ENCODE measurements at regions not wholly inside any gene's neighbourhood (a gene's known extent, or its start where the extent isn't known, plus 50 kb on each side); places are given as distances from the start of the nearest gene placed in this dataset.

DNA sequence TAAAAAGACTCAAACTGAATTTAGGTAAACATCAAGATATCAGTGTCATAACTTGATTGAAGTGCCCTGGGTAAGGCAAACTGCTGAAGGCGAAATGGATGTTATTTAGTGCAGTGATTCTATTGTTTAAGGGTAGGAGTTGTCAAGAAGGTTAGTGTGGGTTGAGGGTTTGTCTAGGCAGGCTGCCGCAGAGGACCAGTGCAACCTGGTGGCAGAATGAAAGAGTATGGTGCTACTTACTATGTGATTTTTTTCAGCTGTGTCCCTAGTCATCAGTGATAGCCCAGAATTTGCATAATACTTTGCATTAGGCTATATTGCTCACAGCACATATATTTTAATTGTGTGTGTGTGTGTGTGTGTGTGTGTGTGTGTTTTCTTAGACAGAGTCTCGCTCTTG is 1127.0 kb downstream of the GALC start:
- no peak for DNase-seq

GRCh38 chr14:86858591-86858990 is 1134.4 kb downstream of the GALC start:
- DNase-seq = no peak

DNA sequence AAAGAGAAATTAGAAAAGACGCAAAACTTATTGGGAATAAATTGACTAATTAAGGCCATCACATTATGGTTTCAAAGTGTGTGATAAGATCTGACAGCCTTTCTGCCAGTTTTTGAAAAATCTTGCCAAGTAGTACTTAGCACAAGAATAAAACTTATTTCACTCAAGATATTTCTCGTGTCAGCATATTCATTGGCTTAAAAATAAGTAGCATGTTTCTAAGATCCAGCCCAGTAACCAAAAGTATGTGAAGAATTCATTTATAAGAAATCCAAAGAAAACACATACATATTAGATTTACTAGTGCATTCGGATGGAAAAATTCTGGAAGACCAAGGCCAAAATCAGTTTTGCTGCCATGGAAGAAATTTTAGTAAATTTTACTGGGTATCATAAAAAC is 1135.0 kb downstream of the GALC start:
- DNase-seq = no peak

GRCh38 chr14:86852530-86852929 is 1140.5 kb downstream of the GALC start:
- DNase-seq = no peak

DNA sequence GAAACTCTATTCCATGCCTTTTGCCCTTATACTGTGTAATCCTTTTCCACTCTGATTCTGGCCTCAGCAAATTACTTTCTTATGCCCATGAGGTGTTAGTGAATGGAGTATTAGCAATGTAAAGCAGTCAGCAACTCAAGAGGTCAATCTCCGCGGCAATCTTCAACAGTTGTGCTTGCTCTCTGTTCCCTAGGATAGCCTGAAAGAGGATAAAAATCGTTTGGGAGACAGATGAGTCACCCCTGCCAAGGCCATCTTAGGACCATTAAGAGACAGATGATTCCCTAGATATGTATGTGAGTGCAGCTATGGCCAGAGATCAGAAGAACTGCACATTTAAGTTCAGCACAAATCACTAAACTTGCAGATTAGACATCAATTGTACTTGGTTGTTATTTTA is 1145.8 kb downstream of the GALC start:
- no peak for DNase-seq

DNA sequence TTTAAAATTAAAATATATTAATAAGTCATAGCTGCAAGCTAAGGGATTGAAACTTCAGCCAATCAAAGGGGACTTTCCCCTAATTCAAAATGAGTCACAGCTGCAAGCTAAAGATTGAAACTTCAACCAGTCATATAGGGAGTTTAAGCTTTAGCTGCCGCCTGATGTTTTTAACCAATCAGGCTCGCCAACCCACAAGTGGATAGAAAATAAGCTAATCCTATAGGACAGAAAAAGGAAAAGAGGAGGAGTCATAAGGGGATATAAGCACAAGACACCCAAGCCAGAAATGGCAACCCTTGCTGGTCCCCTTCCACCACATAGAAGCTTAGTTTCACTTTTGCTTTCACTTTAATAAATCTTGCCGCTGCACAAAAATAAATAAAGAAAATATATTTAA is 1154.6 kb downstream of the GALC start:
- DNase-seq = no peak

DNA sequence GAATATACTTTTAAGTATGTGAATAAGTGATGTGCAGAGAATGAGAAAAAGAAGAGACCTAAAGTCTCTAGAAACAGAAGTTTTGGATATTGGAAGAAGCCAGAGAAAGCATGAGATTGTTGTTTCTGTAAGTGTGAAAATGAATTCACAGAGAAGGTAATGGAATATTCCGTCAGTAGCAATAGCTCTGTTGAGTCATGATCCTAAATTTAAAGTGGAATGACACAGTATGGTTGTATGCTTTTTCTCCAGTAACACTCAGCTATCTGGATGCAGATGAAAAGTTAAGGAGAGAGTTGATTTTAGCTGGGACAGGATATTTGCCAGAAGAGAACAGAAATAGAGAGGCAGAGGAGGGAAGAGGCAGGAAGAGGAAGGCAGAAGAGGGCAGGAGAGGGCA is 1166.3 kb downstream of the GALC start:
- DNase-seq = no peak

GRCh38 chr14:86824167-86824566 is 1168.8 kb downstream of the GALC start:
- DNase-seq = no peak

- DNase-seq = no peak
Measured at GRCh38 chr14:86823581-86823980, 1169.4 kb downstream of the GALC start.

- no peak for DNase-seq
Measured at GRCh38 chr14:86815341-86815740, 1177.6 kb downstream of the GALC start.

GRCh38 chr14:86802726-86803125 is 1190.3 kb downstream of the GALC start:
- no peak for DNase-seq

GRCh38 chr14:86799244-86799647 is 1193.7 kb downstream of the GALC start:
- no peak for DNase-seq

GRCh38 chr14:86798330-86798729 is 1194.7 kb downstream of the GALC start:
- no peak for DNase-seq

DNA sequence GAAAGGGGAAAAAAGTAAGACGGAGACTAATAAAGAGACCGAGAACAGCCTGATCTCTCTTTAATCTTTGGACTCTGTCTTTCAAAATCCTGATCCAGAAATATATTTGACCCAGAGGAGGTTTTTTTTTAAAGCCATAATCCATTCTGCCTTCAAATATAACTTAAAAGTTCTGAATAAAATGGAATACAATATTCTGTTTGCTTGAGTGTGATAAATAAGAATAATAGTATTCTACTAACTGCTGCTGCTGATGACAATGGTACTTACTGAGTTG is 1196.0 kb downstream of the GALC start:
- no peak for DNase-seq

DNA sequence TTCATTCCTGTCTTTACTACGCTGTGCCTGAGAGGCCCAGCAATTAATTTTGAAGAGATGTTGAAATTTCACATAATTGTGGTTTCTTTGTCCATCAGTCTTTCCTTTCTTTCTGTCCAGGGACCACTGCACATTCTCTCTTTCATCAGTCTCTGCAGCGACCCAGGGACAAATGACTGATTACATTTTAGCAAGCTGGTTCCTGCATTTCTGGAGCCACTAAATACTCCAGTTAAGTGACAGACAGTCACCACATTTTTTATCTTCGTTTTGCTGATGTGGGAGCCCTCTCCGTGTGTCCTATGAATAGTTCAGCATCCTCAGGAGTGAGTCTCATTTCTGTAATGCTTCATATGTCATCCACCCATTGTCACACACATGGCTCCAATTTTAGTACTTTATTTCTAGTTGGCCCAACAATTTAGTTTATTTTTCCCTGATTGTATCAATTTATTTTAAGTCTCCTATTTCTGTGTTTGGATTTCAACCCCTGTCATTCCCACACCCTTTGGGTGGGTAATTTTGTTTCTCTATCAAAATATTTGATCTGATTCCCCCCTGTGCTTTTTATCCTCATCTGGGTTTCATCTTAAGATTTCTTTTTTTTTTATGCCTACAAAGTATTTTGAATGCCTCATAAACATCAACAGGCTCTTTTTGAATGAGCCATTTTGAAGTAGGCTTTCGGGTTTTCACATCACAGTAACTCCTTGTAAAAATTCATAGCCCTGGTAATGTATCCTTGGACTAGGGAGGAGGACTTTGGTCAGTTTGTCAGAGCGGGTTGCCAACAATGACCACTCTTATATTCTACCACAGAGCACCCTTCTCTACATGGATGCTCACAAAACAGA is 1196.5 kb downstream of the GALC start:
- DNase-seq = no peak

- no peak for DNase-seq
Measured at GRCh38 chr14:86794689-86795088, 1198.3 kb downstream of the GALC start.

DNA sequence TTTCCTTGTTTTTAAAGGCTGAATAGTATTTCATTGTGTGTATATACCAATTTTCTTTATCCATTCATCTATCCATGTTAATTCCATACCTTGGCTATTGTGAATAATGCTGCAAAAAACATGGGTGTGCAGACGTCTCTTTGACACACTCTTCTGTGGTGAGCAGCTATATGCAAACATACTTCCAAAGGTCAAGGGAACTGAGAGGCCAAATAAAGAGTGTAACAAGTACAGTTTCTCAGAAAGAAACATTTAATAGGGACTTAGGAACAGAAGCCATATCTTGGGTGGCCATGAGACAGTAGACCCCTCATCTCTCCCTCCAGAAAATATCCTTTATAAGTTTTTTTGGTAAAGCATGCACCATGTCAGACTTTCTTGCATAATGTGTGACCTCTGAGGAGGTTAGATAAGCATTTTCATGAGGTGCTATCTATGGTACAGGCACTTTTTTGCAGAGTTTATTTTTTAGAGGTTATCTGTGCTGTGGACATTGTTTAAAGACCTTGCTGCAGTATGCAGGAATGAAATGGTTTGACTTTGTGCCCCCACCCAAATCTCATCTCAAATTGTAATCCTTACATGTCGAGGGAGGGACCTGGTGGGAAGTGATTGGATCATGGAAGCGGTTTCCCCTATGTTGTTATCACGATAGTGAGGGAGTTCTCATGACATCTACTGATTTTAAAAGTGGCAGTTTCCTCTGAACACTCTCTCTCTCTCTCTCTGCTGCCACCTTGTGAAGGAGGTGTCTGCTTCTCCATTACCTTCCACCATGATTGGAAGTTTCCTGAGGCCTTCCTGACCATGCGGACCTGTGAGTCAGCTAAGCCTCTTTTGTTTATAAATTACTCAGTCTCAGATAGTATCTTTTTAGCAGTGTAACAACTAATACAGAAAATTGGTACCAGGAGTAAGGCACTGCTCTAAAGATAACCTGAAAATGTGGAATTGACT is 1202.3 kb downstream of the GALC start:
- no peak for DNase-seq

GRCh38 chr14:86788224-86788623 is 1204.8 kb downstream of the GALC start:
- DNase-seq = no peak

DNA sequence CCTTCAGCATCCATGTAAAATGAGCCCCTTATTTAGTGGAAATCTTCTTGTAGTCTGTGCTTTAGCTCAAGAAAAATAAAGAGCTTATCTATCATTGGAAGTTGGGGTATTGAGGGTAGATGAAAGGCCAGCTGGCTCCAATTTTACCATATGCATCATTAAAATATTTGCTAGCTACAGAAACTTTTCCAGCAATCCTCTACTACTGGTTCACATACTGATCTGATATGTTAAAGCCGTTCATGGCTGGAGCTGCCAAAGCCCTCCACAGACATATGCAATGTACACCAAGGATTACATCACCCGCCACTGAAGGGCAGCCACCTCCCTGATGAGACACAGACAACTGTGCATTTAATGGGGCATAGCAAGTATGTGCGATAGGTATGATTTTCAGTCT is 1205.3 kb downstream of the GALC start:
- no peak for DNase-seq

DNA sequence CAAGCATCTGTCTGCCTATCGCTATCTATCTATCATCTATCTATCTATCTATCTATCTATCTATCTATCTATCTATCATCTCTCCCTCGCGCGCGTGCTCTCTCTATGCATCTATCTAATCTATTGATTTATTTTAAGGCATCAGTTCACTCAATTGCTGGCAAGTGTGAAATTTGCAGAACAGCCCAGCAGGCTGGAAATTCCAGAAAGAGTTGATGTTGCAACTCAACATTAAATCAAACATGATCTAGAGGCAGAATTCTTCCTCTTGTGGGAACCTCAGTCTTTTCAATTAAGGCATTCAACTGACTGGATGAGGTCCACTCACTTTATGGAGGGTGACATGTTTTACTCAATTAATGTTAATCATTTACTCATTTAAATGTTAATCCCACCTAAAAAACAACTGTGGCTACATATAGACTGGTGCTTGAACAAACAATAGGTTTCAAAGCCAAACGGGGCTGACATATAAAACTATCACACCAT is 1210.8 kb downstream of the GALC start:
- DNase-seq = no peak

GRCh38 chr14:86780876-86781510 is 1212.0 kb downstream of the GALC start:
- no peak for DNase-seq

DNA sequence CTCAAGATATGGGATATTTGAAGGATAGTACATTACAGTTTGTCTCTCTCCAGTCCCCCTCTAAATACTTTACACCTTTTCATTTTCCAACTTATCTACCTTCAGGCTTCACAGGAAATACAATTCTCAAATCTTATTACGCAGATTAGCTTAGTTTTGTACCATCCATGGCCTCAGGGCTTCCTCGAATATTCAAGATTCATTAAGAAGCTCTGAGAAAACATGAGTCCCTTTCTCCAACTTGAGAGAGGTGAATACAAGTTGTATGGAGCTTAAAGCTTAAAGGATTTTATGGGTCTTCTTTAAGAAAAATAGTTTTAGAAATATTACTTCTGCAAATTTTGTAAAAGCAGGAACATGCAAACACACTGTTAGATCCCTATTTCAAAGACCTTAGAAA is 1212.5 kb downstream of the GALC start:
- DNase-seq = no peak

- DNase-seq = no peak
Measured at GRCh38 chr14:86779416-86779815, 1213.6 kb downstream of the GALC start.
